Stimulated activated naive CD8-positive, alpha-beta T cell treated with anti-CD3 and anti-CD28 coated beads, Interleukin-15, Interleukin-2, amounts not matched to agents 100 U/mL and 50 U/mL, for 24 hours (primary cell): ENCODE measurements at regions not wholly inside any gene's neighbourhood (a gene's known extent, or its start where the extent isn't known, plus 50 kb on each side); places are given as distances from the start of the nearest gene placed in this dataset.
"Not testable (repeated sequence)": the region's sequence is repeated elsewhere in the genome, so short reads cannot be mapped to it uniquely, and the experiment has no call there.

Experiments
- ATAC-seq: fragments of 150-1000 bp; cut with Tn5 transposase; one replicate; pipeline ENCODE4 v1.10.0; 2021
- DNase-seq: peaks from one replicate; pipeline ENCODE4 v3.0.0; 2021

DNA sequence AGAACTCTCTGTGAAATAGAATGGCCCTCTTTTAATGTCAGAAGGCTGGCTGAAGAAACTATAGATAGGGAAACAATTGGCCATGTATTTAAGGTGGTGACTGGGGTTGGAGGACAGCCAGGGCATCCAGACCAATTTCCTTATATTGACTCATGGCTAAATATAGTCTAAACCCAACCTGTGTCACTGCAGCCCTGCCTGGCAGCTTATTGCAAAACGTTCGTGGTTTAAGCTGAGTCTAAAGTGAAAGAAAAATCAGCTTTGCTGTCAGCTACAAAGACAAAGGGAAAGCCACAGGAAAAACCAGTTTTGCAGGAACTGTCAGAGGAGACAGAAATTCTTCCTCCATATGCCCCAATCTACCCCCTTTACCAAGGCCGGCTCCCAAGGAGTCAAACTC, 902.8 kb upstream of the NDST4 start:
- ATAC-seq (no peak), DNase-seq (no peak)

GRCh38 chr4:116015549-116015948, 902.1 kb upstream of the NDST4 start:
- no peak for DNase-seq
- ATAC-seq, result no peak

GRCh38 chr4:116015062-116015461, 901.6 kb upstream of the NDST4 start:
- no peak for DNase-seq
- ATAC-seq, result no peak

DNA sequence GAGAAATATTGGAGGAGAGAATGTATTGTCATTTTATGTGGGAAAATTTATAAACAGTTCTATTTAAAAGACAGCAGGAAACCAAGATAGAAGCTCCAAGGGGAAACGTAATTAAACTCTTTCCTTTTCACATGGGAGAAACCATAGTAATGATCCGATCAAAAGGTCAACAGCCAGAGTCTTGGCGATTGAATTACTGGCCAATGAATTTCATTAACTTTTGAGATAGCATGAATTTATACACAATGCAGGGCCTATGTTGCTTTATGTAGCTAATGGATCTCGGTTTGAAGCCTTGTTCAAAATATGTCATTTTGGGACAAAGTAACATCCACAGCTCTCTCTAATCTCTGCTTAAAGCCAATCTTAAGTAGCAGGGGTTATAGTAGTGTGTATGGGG, 897.5 kb upstream of the NDST4 start:
- DNase-seq, result no peak
- no peak for ATAC-seq

DNA sequence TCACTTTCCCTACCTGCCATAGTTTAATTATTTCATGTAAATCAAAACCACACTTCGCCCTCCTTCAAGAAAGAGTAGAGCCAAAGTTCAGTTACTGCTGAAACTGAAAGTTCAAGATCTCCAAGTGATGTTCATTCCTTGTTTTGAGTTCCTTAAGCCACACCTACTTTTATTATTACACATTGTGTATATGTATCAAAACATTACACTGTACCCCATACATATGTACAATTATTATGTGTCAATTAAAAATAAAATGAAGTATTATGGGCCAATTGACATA, 892.3 kb upstream of the NDST4 start:
- no peak for ATAC-seq
- no peak for DNase-seq

DNA sequence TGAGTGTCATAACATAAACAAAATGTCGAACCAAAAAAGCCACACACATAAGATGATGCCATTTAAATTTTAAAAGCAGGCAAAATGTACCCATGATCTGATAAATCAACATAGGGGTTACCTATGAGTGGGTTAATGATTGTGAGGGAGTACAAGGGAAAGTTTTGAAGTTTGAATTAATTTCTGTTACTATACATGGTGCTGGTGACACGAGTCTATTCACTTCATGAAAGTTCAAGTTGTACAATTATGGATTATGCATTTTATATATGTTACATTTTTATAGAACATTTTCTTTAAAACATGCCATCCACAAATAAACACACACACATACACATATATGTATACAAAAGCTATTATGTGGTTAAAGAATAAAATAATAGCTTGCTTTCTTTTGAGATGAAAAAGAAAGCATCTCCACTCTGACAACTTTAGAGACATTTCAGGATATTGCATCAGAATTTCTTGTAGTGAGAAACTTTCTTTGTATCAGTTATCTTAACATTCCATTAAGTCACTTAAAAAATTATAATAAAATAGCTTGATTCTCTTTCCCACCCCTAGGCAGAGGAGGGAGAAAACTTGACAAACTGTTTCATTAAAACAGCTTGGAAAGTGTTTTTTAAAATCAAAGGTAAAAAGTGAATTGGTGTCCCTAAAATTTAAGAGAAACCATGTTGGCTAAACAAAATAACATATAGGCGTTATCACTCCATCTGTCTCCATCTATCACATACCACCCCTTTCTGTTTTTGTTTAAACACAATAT, 891.8 kb upstream of the NDST4 start:
- ATAC-seq, result no peak
- DNase-seq, result no peak

- ATAC-seq (no peak), DNase-seq (no peak)
Observed at GRCh38 chr4:116001291-116001690, 887.9 kb upstream of the NDST4 start.

DNA sequence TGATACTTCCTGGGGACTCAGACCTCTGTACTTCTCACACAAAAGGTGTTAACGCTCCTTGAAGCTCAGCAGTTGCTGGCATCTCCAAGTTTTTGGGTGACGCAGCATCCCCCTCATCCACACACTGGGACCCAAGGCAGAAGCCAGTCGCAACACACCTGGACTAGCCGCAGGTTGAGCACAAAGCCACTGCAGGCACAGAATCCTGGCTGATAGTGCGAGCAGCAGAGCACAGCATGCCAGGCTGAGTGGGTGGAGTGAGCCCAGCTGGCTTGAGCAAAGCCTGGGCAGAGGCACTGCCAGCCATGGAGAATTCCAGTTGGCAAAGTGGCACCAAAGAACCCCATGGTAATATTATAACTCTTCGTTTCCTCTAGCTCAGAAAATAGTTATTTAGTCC, 873.2 kb upstream of the NDST4 start:
- no peak for ATAC-seq
- no peak for DNase-seq

DNA sequence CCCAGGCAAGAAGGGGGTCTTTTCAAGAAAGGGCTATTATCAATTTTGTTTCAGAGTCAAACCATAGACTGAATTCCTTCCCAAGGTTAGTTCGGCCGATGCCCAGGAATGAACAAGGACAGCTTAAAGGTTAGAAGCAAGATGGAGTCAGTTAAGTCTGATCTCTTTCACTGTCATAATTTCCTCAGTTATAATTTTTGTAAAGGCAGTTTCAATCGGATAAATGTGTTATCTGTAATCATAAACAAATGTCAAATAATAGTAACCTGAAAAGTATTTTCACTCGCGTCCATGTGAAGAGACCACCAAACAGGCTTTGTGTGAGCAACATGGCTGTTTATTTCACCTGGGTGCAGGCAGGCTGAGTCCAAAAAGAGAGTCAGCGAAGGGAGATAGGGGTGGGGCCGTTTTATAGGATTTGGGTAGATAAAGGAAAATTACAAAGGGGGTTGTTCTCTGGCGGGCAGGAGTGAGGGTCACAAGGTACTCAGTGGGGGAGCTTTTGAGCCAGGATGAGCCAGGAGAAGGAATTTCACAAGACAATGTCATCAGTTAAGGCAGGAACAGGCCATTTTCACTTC, 862.1 kb upstream of the NDST4 start:
- ATAC-seq, DNase-seq: not testable (repeated sequence)

GRCh38 chr4:115973768-115974167, 860.3 kb upstream of the NDST4 start:
- ATAC-seq, result no peak
- no peak for DNase-seq

DNA sequence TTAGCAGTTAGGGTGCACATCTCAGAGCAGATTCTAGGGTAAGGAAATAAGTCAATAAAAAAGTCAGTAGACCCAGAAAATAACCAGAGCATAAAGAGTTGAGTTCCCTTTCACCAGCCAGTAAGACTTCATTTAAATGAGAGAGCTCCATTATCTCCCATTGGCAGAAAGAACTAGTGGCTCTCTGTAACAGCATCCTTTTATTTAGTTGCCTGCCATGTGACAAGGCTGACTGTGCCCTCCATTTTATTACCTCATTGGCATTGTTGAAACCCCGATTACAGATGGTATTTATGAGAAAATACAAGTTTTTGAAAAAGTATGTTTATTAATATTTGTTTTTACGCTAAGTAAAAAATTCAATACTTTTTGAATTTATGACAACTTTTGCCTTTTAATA, 859.5 kb upstream of the NDST4 start:
- no peak for ATAC-seq
- DNase-seq, result no peak

GRCh38 chr4:115970859-115971258, 857.4 kb upstream of the NDST4 start:
- DNase-seq (no peak), ATAC-seq (no peak)

- ATAC-seq (no peak), DNase-seq (no peak)
Observed at GRCh38 chr4:115969756-115970155, 856.3 kb upstream of the NDST4 start.

DNA sequence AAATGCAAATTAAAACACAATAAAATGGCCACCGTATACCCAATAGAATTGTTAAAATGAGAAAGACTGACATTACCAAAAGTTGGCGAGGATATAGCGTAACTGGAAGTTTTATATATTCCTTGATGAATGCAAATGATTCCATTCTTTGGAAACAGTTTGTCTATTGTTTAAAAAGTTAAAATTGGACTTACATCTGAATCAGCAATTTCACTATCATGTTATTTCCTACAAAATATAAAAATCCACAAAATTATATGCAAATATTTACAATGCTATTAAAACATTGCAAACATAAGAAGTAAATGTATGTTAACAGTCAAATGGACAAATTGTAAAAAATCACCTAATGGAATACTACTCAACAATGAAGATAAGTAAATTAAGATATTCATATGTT, 852.2 kb upstream of the NDST4 start:
- no peak for DNase-seq
- ATAC-seq, result no peak

GRCh38 chr4:115956054-115956796, 842.8 kb upstream of the NDST4 start:
- DNase-seq, ATAC-seq: not testable (repeated sequence)

DNA sequence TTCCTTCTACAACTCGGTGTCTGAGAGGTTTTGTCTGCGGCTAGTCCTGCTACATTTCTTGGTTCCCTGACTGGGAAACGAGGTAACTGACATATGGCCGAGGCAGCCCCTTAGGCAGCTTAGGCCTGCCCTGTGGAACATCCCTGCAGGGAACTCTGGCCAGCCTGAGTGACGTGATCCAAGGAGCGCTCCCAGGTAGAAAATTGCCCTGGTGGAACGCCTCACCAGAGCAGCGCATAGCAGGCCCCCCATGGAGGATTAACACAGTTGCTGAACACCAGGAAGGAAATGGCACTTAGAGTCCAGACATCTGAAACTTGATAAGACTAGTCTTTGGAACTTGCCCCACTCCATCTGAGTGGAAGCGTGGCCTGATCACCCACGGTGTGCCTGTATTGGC, 837.4 kb upstream of the NDST4 start:
- no peak for DNase-seq

DNA sequence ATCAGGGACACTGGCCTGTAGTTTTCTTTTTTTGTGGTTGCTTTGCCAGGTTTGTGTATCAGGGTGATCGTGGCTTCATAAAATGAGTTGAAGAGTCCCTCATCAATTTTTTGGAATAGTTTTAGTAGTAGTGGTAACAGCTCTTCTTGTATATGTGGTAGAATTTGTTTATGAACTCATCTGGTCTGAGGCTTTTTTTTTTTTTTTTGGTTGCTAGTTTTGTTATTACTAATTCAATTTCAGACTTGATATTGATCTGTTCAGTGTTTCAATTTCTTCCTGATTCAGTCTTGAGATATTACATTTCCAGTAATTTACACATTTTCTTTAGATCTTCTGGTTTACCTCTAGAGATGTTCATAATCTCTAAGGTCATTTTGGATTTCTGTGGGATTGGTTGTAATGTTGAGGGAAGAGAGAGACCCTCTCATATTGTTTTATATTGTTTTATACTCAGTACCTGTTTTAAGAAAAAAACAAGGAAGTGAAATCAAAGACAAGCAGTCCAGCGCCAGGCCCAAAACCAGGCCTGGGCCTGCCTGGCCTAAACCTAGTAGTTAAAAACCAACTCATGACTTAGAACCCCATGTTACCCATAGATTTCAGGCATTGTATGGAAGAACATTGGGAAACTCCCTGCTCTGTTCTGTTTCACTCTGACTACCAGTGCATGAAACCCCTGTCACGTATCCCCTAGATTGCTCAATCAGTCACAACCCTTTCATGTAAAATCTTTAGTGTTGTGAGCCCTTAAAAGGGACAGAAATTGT, 836.7 kb upstream of the NDST4 start:
- not testable (repeated sequence) for DNase-seq, ATAC-seq

More for the DNA sequence above, 837.4 kb upstream of the NDST4 start:
- ATAC-seq, result no peak

GRCh38 chr4:115945026-115945425, 831.6 kb upstream of the NDST4 start:
- no peak for DNase-seq
- no peak for ATAC-seq

GRCh38 chr4:115944146-115944905, 830.9 kb upstream of the NDST4 start:
- ATAC-seq, result no peak
- DNase-seq, result no peak

DNA sequence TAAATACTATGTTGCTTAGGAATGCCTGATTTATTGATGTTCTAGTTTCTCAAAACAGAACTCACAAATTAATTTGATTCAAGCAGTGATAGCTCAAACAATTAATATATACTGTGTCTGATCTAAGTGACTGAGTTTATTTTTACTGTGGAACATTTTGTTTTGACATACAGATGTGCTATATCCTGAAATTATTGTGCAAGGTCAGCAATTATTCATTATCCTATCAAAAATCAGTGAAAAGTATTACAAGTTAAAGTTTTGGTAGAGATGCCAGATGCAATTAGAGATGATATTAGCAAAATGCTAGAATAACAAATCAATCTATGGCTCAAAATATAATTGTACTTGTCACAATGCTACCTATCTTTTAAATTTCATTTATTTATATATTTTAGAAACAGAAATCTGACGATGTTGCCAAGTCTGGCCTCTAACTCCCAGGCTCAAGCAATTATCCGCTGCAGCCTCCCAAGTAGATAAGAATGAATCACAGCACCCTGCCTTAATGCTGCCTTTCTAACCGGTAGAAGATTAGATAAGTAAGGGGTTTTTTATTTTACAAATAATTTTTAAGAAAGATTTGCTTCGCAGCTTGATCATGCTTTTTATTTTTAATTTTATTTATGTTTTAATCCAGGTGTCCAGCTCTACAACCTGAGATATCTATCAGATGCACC, 825.5 kb upstream of the NDST4 start:
- DNase-seq, result no peak
- ATAC-seq, result no peak

- DNase-seq (no peak), ATAC-seq (no peak)
Observed at GRCh38 chr4:115929373-115929772, 816.0 kb upstream of the NDST4 start.
